Activated CD4-positive, alpha-beta T cell treated with anti-CD3 and anti-CD28 coated beads, Interleukin-2, amount 50 U/mL, for 4 hours (primary cell): ENCODE measurements at regions not wholly inside any gene's neighbourhood (a gene's known extent, or its start where the extent isn't known, plus 50 kb on each side); places are given as distances from the start of the nearest gene placed in this dataset.

Source experiments
- DNase-seq, 2 experiments: peaks; one replicate each; pipeline ENCODE4 v3.0.0-alpha.2; 2020

DNA sequence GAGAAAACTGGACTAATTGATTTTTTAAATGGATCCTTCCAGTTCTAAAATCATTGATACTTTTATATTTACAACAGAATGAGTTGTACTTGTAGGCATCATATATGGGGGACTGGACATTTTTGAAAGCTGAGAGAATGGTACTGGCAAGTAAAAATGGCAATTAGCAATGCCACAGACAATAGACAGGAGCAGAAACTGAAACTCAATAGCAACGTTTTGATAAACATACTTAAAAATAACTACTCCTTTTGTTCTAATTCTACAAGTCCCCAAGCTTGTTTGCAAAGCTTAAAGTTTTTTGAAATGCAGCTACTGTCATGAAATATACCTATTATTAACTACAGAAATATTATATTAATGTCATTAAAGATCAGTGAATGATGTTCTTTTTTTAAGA lies 52.8 kb upstream of the FBXL7 start:
- no peak for DNase-seq

DNA sequence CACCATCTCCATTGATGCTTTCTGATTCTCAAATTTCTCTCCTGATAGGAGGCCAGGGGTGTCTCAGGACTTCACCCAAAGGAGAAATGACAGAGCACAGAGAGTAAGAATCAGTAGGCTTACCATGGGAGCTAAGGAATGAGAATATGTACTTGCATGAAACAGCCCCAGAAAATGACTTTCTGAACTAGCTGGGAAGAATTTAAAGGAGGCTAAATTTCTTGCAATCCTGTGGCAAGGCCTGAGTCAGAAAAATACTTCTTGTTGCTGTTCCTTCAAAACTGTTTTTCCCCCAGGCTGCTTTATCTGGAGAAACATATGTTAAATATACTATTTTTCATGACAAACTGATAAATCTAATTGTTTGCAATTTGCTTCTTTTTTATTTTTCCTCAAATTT lies 53.4 kb upstream of the FBXL7 start:
- no peak for DNase-seq

DNA sequence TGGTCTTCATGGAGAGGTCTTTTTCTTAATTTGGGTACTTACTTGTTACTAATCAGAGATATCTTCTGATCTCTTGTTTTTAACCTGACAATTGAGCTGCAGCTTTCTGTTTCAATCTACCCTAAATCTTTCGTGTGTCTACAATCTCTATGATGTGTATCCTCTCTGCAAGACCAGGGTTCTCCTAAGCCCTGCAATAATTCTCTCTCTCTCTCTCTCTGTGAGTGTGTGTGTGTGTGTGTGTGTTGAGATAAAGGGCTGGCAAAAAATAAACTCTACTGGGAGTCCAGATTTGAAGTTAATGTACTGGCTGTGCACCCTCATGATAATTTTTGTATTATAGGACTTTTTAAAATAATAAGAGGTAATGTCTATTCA lies 57.8 kb upstream of the FBXL7 start:
- no peak for DNase-seq

DNA sequence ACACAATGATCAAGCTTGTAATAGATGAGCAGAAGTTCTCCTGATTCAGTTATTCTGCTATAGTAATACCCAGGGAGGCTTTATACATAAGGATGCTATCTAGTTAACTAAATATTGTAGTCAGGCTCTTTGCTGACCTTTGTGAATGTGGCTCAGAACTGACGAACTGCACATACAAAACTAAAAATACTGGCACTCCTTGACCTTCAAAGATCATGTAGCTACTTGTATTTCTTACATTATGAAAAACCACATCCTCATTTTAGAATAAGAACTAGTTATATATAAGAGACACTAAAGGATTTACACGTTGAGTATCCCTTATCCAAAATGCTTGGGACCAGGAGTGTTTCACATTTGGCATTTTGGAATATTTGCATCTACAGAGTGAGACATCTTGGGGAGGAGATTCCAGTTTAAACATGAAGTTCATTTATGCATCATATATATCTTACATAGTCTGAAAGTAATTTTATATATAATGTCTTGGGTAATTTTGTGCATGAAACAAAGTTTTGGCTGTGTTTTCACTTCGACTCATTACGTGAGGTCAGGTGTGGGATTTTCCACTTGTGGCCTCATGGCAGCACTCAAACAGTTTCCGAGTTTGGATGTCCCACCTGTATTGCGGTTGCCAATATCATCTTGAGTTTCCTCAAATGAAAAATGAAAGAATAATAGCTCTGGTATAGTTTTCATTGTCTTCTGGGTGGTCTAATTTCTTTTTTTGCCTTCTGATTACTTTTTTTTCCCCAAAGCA lies 58.4 kb upstream of the FBXL7 start:
- no peak for DNase-seq

DNA sequence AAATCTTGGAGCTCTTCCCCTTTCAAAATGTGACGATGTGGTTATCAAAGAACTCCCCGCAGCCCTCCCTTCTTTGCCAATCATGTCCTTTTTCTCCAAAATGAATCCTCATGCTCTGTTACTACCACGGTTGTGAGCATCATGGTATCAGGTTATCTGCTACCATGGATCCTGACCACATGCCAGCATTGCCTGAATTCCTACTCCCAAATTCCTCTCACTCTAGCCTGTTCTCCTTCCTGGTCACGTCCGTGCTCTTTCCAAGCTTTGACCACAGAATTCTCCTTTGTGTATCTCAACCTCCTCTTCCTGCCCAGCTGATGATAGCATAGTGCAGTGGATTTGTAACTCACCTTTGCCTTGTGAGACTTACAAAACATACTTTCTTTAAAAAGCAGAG lies 59.5 kb upstream of the FBXL7 start:
- DNase-seq: no peak

DNA sequence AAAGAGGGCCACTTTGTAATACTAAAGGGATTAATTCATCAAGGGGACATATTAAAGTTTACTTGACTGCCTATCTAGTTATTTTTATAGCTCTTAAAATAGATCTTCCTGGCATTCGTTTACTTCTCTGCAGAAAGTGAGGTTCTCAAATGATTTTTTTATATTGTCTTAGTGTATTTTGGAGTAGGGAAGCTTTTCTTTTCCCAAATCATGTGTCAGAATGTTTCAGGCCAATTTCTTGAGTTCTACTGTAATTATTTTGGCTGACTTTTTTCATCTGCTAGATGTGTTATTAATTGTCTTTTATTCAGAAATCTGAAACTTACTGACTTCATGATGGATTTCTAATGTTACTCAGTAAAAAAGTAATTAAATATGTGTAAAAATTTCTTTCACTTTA lies 60.2 kb upstream of the FBXL7 start:
- no peak for DNase-seq

DNA sequence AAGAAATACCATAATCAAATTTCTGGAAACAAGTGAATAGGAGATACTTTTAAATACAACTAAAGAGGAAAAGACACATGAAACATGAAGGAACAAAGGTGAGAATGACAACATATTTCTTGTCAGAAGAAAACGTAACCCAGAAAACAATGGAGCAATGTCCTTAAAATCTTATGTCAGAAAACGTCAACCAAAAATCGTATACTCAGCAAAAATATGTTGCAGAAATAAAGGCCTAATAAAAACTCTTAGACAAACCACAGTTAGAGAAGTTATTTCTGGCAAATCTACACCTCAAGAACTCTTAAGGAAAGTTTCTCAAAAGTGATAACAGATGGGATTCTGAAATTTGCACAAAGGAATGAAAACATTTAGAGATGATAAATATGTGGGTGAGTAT lies 66.3 kb upstream of the FBXL7 start:
- no peak for DNase-seq

DNA sequence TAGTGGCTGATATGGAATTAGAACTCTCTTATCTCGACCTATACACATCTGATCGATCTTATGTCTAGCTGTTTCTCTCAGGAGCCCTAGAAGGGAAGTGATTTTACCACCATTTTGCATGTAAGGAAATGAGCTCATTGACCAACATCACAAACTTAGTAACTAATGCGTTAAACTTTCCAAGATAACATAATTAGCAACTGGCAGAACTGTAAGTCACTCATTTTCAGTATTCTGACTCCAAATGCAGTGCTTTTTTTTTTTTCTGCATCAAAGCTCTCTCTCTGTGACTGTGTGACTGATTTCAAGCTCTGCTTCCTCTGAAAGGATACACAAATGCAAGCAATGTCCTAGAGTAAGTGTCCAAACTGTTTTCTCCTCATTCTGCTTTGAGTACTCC lies 68.1 kb upstream of the FBXL7 start:
- no peak for DNase-seq

DNA sequence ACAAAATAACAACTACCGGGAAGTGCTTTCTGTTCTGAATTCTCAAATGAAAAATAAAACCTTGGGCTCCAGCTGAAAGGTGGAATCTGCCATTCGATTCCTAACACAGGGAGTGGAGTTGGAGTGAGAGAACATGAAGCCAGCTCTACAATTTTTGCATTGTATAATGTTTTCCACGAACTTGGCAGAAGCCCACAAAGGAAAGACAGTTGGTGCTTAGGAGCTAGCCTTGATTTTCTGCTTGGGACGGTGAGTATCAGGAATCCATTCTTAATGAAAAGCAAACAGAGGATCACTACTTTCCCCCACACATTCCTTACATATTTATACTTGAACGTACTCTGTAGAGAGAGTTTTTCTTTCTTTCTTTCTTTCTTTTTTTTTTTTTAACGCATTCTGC lies 74.2 kb upstream of the FBXL7 start:
- no peak for DNase-seq

DNA sequence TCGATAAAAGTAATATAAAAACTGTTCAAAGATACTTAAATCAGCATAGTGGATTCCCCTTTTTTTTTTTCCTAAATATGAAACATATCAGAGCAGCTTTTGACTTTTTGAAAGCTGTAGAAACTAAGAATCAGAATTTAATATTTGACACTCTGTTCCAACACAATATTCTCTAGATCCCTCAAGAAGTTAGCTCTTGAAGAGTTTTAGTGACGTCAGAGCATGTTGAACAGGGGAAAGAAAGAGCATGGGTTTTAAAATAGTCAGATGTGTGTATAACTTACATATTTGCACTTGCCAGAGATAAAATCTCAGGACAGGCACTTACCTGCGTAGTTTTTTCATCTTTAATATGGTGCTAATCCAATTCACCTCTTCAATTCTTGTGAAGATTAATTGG lies 75.2 kb upstream of the FBXL7 start:
- DNase-seq: no peak

DNA sequence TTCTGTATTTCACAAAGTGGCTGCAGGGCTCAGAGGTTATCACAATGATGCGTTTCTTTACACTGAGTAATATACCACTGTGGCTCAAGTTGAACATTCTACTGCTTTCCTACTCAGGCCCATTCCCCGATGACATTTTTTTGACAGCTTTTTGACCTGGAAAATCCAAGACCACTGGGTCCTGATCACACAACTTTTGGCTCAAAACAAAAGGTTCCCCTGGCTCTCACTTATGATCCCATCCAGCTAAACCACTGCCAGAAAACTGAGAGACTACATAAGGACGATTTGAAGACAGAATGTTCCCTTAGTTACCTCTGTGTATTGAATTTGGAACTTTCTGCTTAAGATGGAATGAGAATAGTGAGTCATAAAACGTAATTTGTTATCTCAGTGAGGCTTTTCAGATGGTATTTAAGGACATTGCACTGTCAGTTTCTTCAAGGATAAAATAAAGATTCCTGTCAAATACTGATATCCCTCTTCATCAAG lies 78.0 kb upstream of the FBXL7 start:
- DNase-seq: no peak

DNA sequence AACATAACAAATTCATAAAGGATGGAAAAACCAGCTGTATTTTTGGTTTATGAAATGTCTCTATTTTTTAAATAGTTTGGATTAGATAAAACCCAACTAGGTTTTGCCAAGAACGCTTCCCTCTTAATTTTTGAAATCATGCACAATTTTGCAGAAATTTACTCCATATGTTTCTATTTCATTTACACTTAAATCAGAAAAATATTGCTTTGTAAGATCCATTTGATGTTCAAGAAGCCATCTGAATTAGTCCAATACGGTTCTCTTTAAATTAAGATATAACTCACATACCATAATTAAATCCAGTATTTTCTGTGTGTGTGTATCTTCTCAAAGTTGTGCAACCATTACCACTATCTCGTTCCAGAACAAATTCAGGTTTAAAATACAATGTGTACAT lies 78.6 kb upstream of the FBXL7 start:
- no peak for DNase-seq

DNA sequence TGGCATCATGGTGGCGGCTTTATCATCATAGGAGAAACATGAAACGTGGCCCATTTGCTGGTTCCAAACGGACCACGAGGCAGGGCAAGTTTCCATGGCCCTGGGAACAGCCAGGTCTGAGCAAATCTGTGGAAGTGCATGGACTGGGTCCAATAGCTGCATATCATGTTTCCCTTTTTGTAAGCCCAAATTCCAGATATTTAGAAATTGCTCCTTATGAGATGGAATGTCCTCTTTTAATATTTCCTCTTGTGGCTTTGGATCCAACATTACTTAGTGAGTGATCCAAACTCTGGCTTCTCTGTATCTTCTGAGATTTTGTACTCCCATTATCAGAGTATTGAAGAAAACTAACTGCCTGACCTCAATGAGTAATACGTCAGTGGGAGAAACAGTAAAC lies 79.8 kb upstream of the FBXL7 start:
- DNase-seq: no peak

DNA sequence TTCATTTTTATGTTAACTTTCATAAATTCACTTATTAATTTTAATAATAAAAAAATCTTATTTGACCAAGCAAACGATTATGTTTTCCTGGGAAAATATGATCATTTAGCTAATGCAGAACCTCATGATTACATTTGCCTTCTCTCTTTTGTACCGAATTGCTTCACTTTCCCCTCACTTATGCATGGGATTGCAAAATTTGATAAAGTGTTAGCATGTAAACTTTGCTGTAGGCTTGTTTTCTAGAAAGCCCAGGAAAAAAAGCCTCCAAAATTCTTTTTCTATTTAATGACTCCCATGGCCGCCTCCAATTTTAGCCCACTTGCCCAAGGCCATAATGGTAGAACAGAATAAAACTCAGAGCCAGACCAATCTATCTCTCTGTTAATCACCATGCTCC lies 82.8 kb upstream of the FBXL7 start:
- no peak for DNase-seq

DNA sequence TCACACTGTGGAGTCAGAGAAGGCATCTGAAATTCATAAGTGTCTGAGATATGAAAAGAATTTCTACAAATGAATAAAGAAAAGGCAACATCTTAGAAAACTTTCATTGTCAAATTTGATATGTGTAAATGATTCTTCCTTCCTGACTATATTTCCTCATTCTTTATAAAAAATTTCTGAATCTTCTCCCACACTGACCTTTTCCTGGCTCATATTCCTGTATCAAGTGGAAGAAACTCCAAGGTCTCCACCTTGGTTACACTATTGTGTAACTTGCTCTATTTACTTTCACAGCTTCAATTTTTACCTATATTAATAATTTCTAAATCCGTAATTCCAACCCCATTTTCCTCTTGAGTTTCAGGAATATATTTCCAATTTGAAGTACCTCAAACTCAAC lies 93.5 kb upstream of the FBXL7 start:
- no peak for DNase-seq

DNA sequence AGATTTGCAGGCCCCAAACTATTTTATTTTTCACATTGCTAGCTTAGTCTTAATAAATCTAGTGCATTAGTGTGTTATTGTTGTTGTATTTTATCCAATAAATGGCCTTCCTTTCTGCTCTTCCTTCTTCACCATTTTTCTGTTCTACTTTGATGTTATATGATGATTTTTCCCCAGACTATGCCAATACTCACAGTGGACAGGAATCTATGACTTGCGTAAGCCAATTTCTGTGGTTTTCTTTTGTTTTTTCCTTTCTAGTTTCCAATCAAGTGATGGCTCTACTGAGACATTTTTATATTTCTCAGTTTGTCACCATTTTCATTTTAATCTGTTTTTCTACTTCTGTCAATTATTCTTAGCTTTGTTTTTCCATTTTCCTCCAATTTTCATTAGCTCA lies 106.8 kb upstream of the FBXL7 start:
- no peak for DNase-seq

DNA sequence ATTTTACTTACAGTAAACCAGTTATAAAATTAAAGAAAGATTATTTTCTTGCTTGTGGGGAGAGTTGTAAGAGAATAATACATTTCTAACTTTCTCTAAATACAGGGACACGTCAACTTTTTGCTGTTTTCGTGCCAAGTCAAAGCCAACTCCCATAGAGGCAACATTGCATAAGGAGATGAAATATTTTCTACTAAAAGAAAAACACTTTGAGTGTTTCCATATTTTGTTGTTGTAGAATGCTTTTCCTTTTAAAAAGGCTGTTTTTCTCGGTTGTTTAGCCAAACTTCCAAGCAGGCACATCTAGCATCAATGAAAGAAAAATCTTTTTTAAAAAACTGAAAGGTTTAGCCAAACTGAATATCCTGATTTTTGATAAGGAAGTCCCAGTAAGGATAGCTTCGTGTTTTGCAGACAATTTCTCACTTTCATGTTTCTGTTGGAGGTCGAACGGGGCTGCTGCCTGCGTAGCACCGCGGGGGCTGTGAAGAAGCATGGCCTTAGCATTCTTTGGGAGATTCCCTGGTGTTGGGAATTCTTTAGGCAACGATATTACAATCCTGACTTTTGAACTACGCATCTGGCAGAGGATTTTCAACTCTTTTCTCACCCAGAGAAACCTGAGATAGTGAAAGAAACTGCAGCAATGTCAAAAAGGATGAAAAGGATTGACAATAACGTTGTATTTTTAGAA lies 108.1 kb upstream of the FBXL7 start:
- no peak for DNase-seq

DNA sequence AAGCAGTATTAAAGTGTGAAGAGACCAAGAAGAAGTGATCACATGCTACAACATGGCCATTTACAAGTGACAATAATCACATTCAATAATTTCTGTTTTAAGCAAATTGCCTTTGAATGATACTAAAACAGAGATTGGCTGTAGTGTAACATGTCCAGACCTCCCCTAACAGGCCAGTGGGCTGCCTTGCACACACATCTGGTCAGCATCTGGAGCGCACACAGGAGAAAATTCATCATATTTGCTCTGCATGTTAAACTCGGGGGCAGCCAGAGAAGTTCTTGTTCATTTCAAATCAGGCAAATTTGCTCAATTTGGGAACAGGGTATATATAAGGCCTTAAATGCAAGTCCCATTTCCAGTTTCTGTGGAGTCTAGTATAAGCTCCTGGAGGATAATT lies 111.1 kb upstream of the FBXL7 start:
- no peak for DNase-seq

DNA sequence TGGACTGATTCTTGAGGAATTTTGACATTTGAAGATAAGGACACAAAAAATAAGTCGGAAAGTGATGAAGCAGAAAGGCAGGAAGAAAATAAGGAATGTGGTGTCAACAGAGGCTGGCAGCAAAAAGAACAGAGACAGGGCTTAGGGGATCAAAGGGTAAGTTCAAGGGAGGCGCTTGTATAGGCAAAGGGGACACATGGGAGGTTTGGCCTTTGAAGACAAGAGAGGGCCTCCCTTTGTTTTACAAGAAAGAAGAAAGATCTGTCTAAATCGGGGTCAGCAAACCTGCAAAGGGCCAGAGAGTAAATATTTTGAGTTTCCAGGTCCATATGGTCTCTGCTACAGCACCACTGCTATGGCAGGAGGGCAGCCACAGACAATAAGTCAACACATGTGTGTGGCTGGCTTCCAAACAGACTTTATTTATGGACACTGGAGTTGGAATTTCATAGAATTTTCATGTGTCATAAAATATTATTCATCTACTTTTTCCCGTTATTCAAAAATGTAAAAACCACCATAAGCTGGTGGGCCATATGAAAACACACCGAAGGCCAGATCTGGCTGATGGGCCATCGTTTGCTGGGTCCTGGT lies 112.0 kb upstream of the FBXL7 start:
- no peak for DNase-seq

DNA sequence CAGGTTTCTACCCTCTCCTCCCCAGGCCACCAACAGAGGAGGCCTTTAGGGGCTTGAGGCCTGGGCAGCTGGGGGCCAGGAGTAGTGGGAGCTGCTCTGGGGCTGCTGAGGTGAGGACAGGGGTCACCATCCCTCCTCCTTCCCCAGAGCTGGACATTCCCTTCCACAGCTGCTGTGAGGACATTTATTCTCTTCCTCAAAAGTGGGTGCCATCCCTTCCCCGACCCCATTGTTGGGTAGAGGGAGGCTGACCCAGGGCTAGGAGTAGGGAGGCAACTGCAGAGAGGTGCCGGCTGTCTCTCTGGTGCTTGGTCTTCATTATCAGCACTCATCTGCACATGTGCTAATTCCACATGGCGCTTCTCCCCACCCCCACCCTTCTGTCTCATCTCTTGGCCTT lies 113.9 kb upstream of the FBXL7 start:
- DNase-seq: no peak

DNA sequence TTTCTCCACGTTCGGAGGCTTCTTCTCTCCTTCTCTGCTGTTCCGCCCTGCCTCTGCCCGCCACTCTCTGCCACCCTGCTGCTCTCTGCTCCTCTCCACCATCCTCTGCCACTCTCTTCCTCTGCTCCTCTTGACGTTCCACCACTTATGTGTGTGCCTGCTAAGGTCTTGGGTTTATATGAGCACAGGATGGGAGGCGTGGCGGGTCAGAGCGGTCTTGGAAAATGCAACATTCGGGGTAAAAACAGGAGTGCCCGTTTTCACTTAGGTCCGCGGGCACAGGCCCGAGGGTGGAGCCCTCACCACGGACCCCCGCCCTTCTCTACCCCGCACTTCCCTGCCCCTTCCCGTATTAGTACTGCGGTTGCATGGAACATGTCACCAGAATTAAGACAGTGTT lies 114.4 kb upstream of the FBXL7 start:
- no peak for DNase-seq

DNA sequence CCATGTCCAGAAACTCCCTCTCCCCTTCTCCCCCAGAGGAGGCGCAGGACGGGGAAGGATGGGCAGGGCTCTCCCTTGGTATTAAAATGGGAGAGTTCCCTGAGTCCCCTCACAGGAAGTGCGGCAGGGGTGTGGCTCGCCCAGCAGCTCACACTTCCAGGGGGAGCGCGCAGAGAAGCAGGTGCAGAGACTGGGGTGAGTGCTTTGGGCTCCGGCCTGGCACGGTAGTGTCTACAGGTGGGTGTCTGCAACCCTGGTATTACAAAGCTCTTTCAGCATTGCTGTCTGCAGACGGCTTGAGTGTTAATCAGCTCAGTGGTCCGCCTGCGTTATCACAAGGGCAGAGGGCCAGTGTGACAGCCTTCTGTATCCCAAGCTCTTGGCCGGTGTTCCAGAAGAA lies 114.9 kb upstream of the FBXL7 start:
- DNase-seq: no peak

DNA sequence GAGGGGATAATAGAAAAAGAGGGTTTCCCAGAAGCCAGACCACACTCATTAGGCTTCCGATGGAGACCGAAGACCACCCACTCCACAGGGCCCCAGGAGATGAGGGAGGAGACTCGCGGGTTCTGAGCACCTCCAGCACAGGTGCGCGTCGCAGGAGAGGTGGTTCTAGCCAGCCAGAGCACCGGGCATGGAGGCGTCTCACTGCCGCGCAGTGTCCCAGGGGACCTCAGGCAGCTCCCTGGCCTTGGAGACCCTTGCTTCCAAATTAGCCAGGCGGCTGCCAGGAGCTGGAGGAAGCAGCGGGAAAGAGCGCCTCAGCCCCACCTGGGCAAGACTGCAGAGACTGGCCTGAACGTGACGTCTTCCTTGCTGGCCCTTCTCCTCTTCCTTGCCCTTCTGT lies 115.4 kb upstream of the FBXL7 start:
- DNase-seq: no peak

DNA sequence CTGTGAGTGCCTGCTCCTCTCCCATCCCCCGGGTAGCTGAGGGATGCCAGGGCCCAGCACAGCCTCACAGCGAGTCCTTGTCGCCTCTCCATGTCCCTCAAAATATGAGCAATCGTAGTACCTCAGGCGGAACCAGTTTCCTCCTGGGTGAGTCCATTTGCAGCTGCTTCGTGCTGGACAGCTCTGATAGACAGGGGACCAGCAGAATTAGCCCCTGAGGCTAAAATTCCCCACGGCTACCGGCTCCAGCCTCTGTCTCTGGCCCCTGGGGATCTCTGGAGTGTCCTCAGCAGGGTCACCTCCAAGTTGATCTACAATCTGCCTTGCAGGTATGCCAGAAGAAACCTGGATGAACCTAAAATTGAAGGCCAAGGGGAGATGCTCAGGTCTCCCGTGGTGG lies 115.8 kb upstream of the FBXL7 start:
- DNase-seq: no peak

DNA sequence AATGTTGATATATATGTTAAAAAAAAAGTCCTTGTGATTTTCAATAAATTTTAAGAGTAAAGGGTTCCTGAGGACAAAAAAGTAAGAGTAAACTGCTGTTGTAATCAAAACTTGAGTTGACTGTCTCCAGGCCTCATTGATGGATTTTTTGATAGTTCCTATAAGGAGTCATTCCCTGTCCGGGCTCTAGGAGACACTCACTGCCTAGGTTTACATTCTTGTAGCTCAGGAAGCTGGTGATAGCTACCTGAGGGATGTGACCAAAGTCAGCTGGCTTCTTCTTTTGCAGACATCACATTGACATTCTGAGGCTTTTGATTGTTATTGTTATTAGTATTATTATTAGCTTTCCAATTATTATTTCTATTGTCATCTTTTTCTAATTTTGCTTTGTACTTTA lies 116.5 kb upstream of the FBXL7 start:
- no peak for DNase-seq
